HG03108 (cell line): ENCODE measurements at regions not wholly inside any gene's neighbourhood (a gene's known extent, or its start where the extent isn't known, plus 50 kb on each side); places are given as distances from the start of the nearest gene placed in this dataset.
"Not testable (repeated sequence)": the region's sequence is repeated elsewhere in the genome, so short reads cannot be mapped to it uniquely, and the experiment has no call there.

Experiments used
- ATAC-seq: cut with Tn5 transposase; IDR thresholded peaks from one replicate; pipeline ENCODE4 v1.9.1; 2021; ENCODE audit warnings: moderate library complexity; ENCODE audit not compliant: unreplicated experiment

GRCh38 chr5:147075187-147075586, 159.6 kb upstream of the STK32A start:
- no peak for ATAC-seq

GRCh38 chr5:147080391-147080790, 154.4 kb upstream of the STK32A start:
- ATAC-seq, result no peak

- ATAC-seq, result no peak
Measured at GRCh38 chr5:147081311-147081764, 153.5 kb upstream of the STK32A start.

GRCh38 chr5:147084702-147085101, 150.1 kb upstream of the STK32A start:
- no peak for ATAC-seq

GRCh38 chr5:147085409-147085808, 149.4 kb upstream of the STK32A start:
- no peak for ATAC-seq

- no peak for ATAC-seq
Measured at GRCh38 chr5:147092044-147092443, 142.8 kb upstream of the STK32A start.

- no peak for ATAC-seq
Measured at GRCh38 chr5:147093138-147093537, 141.7 kb upstream of the STK32A start.

GRCh38 chr5:147095740-147096139, 139.1 kb upstream of the STK32A start:
- no peak for ATAC-seq

- no peak for ATAC-seq
Measured at GRCh38 chr5:147098233-147098790, 136.5 kb upstream of the STK32A start.

- ATAC-seq, result no peak
Measured at GRCh38 chr5:147101659-147102369, 133.0 kb upstream of the STK32A start.

GRCh38 chr5:147112899-147113298, 121.9 kb upstream of the STK32A start:
- no peak for ATAC-seq

- no peak for ATAC-seq
Measured at GRCh38 chr5:147113967-147114366, 120.9 kb upstream of the STK32A start.

GRCh38 chr5:147139759-147140158, 95.1 kb upstream of the STK32A start:
- not testable (repeated sequence) for ATAC-seq

- ATAC-seq, result no peak
Measured at GRCh38 chr5:147140558-147140957, 94.3 kb upstream of the STK32A start.

- not testable (repeated sequence) for ATAC-seq
Measured at GRCh38 chr5:147141580-147141979, 93.2 kb upstream of the STK32A start.

- ATAC-seq, result no peak
Measured at GRCh38 chr5:147143215-147143614, 91.6 kb upstream of the STK32A start.

- ATAC-seq, result no peak
Measured at GRCh38 chr5:147145328-147145727, 89.5 kb upstream of the STK32A start.

GRCh38 chr5:147148715-147149114, 86.1 kb upstream of the STK32A start:
- no peak for ATAC-seq

GRCh38 chr5:147152086-147152485, 82.7 kb upstream of the STK32A start:
- ATAC-seq, result no peak

- no peak for ATAC-seq
Measured at GRCh38 chr5:147154809-147155208, 80.0 kb upstream of the STK32A start.

GRCh38 chr5:147156012-147156411, 78.8 kb upstream of the STK32A start:
- no peak for ATAC-seq

GRCh38 chr5:147160902-147161700, 73.7 kb upstream of the STK32A start:
- ATAC-seq, result no peak
